IMR-90 (cell line): ENCODE measurements at regions not wholly inside any gene's neighbourhood (a gene's known extent, or its start where the extent isn't known, plus 50 kb on each side); places are given as distances from the start of the nearest gene placed in this dataset.

Experiments
- ATAC-seq: fragments of 200-7000 bp; cut with Tn5 transposase; 2 replicates; pipeline ENCODE4 v1.9.1; 2020; ENCODE audit warnings: low read depth, mild to moderate bottlenecking, moderate library complexity
- BruUV-seq: library from RNA; stranded (reverse); fragments of 400-500 nt; replicated peaks from 2 replicates; lab custom pipeline; 2021; lab: Mats Ljungman, UMichigan
- CTCF ChIA-PET: fragments of 300-600 bp; formaldehyde crosslinking; extraction: SDS; loops from one replicate; lab custom pipeline; 2021; ENCODE audit warnings: antibody characterized with exemption; lab: Yijun Ruan, JAX
- POLR2A ChIA-PET: fragments of 300-600 bp; sonication (Branson Sonifier 250); formaldehyde crosslinking; loops from one replicate; lab custom pipeline; 2022; ENCODE audit warnings: antibody characterized with exemption; ENCODE audit not compliant: unreplicated experiment; lab: Charles Lee
- DNase-seq: peaks from one replicate; pipeline ENCODE4 v3.0.0; 2013
- H2AFZ ChIP-seq: replicated peaks from 2 replicates; pipeline ENCODE3; 2013; ENCODE audit warnings: low read length, mild to moderate bottlenecking; ENCODE audit not compliant: poor library complexity
- H2AK5ac ChIP-seq: 2 replicates; pipeline ENCODE4 v1.6.1; 2013; ENCODE audit warnings: low read depth, low read length, inconsistent platforms
- H2AK9ac ChIP-seq: replicated peaks from 2 replicates; pipeline ENCODE3; 2013; ENCODE audit warnings: mild to moderate bottlenecking, low read depth, low read length, moderate library complexity; ENCODE audit not compliant: poor library complexity
- H2BK120ac ChIP-seq: 2 replicates; pipeline ENCODE4 v1.6.1; 2013; ENCODE audit warnings: low read depth, low read length, inconsistent platforms
- H2BK15ac ChIP-seq: 3 replicates; pipeline ENCODE4 v1.6.1; 2013; ENCODE audit warnings: low read depth, low read length, inconsistent platforms
- H2BK20ac ChIP-seq: 2 replicates; pipeline ENCODE4 v1.6.1; 2013; ENCODE audit warnings: low read depth, mild to moderate bottlenecking, inconsistent platforms, low read length, moderate library complexity
- H2BK5ac ChIP-seq: 2 replicates; pipeline ENCODE4 v1.6.1; 2013; ENCODE audit warnings: mild to moderate bottlenecking, low read depth, low read length, inconsistent platforms; ENCODE audit not compliant: poor library complexity, severe bottlenecking
- H3K14ac ChIP-seq: replicated peaks from 2 replicates; pipeline ENCODE4 v1.6.1; 2013; ENCODE audit warnings: low read depth, low read length, inconsistent platforms
- H3K18ac ChIP-seq: 2 replicates; pipeline ENCODE4 v1.6.1; 2013; ENCODE audit warnings: low read depth, low read length, control low read depth
- H3K23ac ChIP-seq: 2 replicates; pipeline ENCODE4 v1.6.1; 2013; ENCODE audit warnings: low read depth, low read length, inconsistent platforms
- H3K27ac ChIP-seq: 2 replicates; pipeline ENCODE4 v1.5.1; 2013; ENCODE audit warnings: mild to moderate bottlenecking, control low read depth, low read length; ENCODE audit not compliant: insufficient read depth
- H3K27me3 ChIP-seq: 2 replicates; pipeline ENCODE4 v1.6.1; 2013; ENCODE audit warnings: low read length; ENCODE audit not compliant: control insufficient read depth, insufficient read depth
- H3K36me3 ChIP-seq: 2 replicates; pipeline ENCODE4 v1.6.1; 2013; ENCODE audit warnings: low read length, mixed read lengths; ENCODE audit not compliant: control insufficient read depth, insufficient read depth
- H3K4ac ChIP-seq: 2 replicates; pipeline ENCODE4 v1.6.1; 2013; ENCODE audit warnings: low read depth, low read length, inconsistent platforms
- H3K4me1 ChIP-seq: 2 replicates; pipeline ENCODE4 v1.6.1; 2013; ENCODE audit warnings: low read length, mixed read lengths; ENCODE audit not compliant: control insufficient read depth, insufficient read depth
- H3K4me2 ChIP-seq: 2 replicates; pipeline ENCODE4 v1.6.1; 2013; ENCODE audit warnings: low read depth, mild to moderate bottlenecking, control low read depth, low read length, moderate library complexity
- H3K4me3 ChIP-seq: 2 replicates; pipeline ENCODE4 v1.5.1; 2013; ENCODE audit warnings: low read depth, mild to moderate bottlenecking, control low read depth, low read length, moderate library complexity; ENCODE audit not compliant: insufficient read depth
- H3K56ac ChIP-seq: 2 replicates; pipeline ENCODE4 v1.6.1; 2013; ENCODE audit warnings: low read length, inconsistent platforms; ENCODE audit not compliant: insufficient read depth; ENCODE audit errors: extremely low read depth
- H3K79me1 ChIP-seq, 2 experiments: 2 replicates each; pipeline ENCODE4 v1.6.1; 2013; ENCODE audit warnings: low read length in 2 of 2, inconsistent platforms in 1 of 2, low read depth in 1 of 2
- H3K9ac ChIP-seq: 2 replicates; pipeline ENCODE4 v1.6.1; 2013; ENCODE audit warnings: low read depth, low read length, control low read depth
- H3K9me1 ChIP-seq: 2 replicates; pipeline ENCODE4 v1.6.1; 2013; ENCODE audit warnings: low read length, inconsistent platforms; ENCODE audit not compliant: insufficient read depth
- H3K9me3 ChIP-seq: 2 replicates; pipeline ENCODE4 v1.6.1; 2013; ENCODE audit warnings: low read length; ENCODE audit not compliant: control insufficient read depth, insufficient read depth
- H4K20me1 ChIP-seq: 2 replicates; pipeline ENCODE4 v1.6.1; 2013; ENCODE audit warnings: low read length, inconsistent platforms; ENCODE audit not compliant: insufficient read depth
- H4K5ac ChIP-seq: 2 replicates; pipeline ENCODE4 v1.6.1; 2013; ENCODE audit warnings: mild to moderate bottlenecking, low read depth, low read length, control low read depth
- H4K8ac ChIP-seq, 2 experiments: 2 replicates each; pipeline ENCODE4 v1.6.1; 2013; ENCODE audit warnings: low read depth in 2 of 2, low read length in 2 of 2, control low read depth in 1 of 2, inconsistent platforms in 1 of 2
- H4K91ac ChIP-seq: 2 replicates; pipeline ENCODE4 v1.6.1; 2013; ENCODE audit warnings: low read depth, low read length, inconsistent platforms; ENCODE audit not compliant: insufficient read depth
- CEBPB ChIP-seq: IDR thresholded peaks from 2 replicates; pipeline ENCODE4 v1.6.1; 2012; ENCODE audit warnings: low read depth, low read length, improper control_type of control experiment
- CHD1 ChIP-seq: IDR thresholded peaks from 2 replicates; pipeline ENCODE4 v1.6.1; 2012; ENCODE audit warnings: low read depth, low read length, improper control_type of control experiment
- MAFK ChIP-seq: IDR thresholded peaks from 2 replicates; pipeline ENCODE4 v1.6.1; 2012; ENCODE audit warnings: low read depth, low read length, improper control_type of control experiment
- MAZ ChIP-seq: IDR thresholded peaks from 2 replicates; pipeline ENCODE4 v1.6.1; 2012; ENCODE audit warnings: low read depth, mild to moderate bottlenecking, low read length, improper control_type of control experiment, moderate library complexity, borderline replicate concordance
- MXI1 ChIP-seq: IDR thresholded peaks from 2 replicates; pipeline ENCODE4 v1.6.1; 2012; ENCODE audit warnings: low read depth, mild to moderate bottlenecking, low read length, moderate library complexity, borderline replicate concordance
- NFE2L2 ChIP-seq: fragments of 150-350 bp; IDR thresholded peaks from 2 replicates; pipeline ENCODE4 v1.6.1; 2016; ENCODE audit warnings: low read depth, mild to moderate bottlenecking, low read length
- POLR2A ChIP-seq: IDR thresholded peaks from 2 replicates; pipeline ENCODE4 v1.6.1; 2012; ENCODE audit warnings: mild to moderate bottlenecking, low read depth, low read length
- RAD21 ChIP-seq: IDR thresholded peaks from 2 replicates; pipeline ENCODE4 v1.6.1; 2012; ENCODE audit warnings: low read length, improper control_type of control experiment
- RCOR1 ChIP-seq: IDR thresholded peaks from 2 replicates; pipeline ENCODE4 v1.6.1; 2012; ENCODE audit warnings: mild to moderate bottlenecking, low read length, improper control_type of control experiment; ENCODE audit not compliant: insufficient replicate concordance
- RFX5 ChIP-seq: IDR thresholded peaks from 2 replicates; pipeline ENCODE4 v1.8.0; 2012; ENCODE audit warnings: low read depth, mild to moderate bottlenecking, low read length, moderate library complexity
- SMC3 ChIP-seq: fragments of 150-350 bp; IDR thresholded peaks from 2 replicates; pipeline ENCODE4 v1.6.1; 2016; ENCODE audit warnings: low read depth, mild to moderate bottlenecking, antibody characterized with exemption, low read length, moderate library complexity
- WGBS, 2 experiments: methylation state at CpG; one replicate each; pipeline versions ENCODE4 v1.1.5 to v1.1.7; 2013; ENCODE audit warnings: missing lambda C conversion rate in 2 of 2; ENCODE audit not compliant: insufficient read length in 1 of 2; ENCODE audit errors: extremely low coverage in 2 of 2; 5-methylcytosine and 5-hydroxymethylcytosine counted together
- dilution Hi-C: fragments of 300-500 bp; cut with HindIII; formaldehyde crosslinking; loops from one replicate; pipeline ENCODE4 v1.14.3; 2018; ENCODE audit warnings: low sequenced_read_pairs; ENCODE audit not compliant: unreplicated experiment
- in situ Hi-C: fragments of 300-500 bp; cut with MboI; formaldehyde crosslinking; loops from 3 replicates; pipeline ENCODE4 v1.14.3; 2019; ENCODE audit warnings: low sequenced_read_pairs, inconsistent platforms, mixed read lengths
- intact Hi-C: fragments of 100-400 bp; cut with micrococcal nuclease; formaldehyde crosslinking; loops from 2 replicates; pipeline ENCODE4 v1.10.0; 2022
- TF ChIP-seq, protein P1 (sequence below): conservative IDR thresholded peaks from 2 replicates; pipeline ENCODE4 v1.5.1; 2012; ENCODE audit warnings: mild to moderate bottlenecking, low read depth, low read length, improper control_type of control experiment
- TF ChIP-seq, protein P2 (sequence below): fragments of 150-350 bp; IDR thresholded peaks from 2 replicates; pipeline ENCODE4 v1.6.1; 2016; ENCODE audit warnings: low read depth, mild to moderate bottlenecking, low read length, moderate library complexity, borderline replicate concordance
- TF ChIP-seq, protein P3 (sequence below): fragments of 150-350 bp; IDR thresholded peaks from 2 replicates; pipeline ENCODE4 v1.6.1; 2017; ENCODE audit warnings: mild to moderate bottlenecking, antibody characterized with exemption, low read length, low read depth

DNA sequence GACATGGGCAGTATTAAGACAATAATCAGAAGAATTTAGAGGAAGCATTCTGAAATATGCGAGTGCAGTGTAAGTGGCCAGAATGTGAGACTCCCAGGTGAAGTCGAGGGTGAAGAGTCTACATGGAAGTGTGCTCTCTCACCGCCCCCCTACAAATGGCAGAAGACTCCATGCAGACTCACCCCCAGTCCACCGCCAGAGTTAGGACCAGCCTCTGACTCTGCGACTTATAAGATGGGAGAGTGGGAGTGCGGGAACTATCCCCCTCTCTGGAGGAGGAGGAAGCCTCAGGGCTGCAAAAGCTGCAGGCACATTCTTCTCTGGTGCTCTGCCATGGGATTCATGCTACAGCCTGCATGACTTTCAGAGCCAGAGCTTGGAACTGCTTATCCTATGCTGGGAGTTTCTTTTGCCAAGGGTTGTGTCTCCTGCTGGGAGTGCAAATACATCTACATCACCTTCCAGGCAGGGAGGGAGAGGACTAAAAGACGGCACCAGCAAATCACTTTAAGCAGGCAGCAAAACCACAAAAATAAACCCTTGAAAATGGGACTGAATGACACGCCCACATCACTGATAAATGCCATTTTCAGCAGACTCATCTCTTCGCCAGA, 206.7 kb upstream of the SULF2 start:
- dilution Hi-C loops: no loop called here
- no peak overlapping the region for H4K91ac ChIP-seq
- intact Hi-C loops: no loop called here
- H3K27me3 ChIP-seq: peaks cover 6% of the 10 kb centered on the region; the same call in 1 of the 2 replicates
- H2BK15ac ChIP-seq: no peak overlapping the region
- DNase-seq (no peak), ATAC-seq (no peak)
- H3K9ac ChIP-seq: no peak overlapping the region
- no peak overlapping the region for H3K4me2 ChIP-seq
- no peak overlapping the region for H3K14ac ChIP-seq
- ChIA-PET POLR2A (no interaction called here), CTCF (no interaction called here)
- no peak overlapping the region for H2AK5ac ChIP-seq
- no peaks in the 10 kb centered on the region for H4K20me1 ChIP-seq
- H3K56ac ChIP-seq: no peak overlapping the region
- H3K18ac ChIP-seq: no peak overlapping the region
- no peak overlapping the region for H2BK120ac ChIP-seq
- H3K4ac ChIP-seq: no peak overlapping the region
- no peak overlapping the region for H3K23ac ChIP-seq
- peaks cover 6% of the 10 kb centered on the region; the same call in 1 of the 2 replicates for H3K9me3 ChIP-seq
- H3K27ac ChIP-seq: no peak overlapping the region
- no peaks in the 10 kb centered on the region for H3K9me1 ChIP-seq
- H2BK5ac ChIP-seq: no peak overlapping the region
- no peak overlapping the region for H3K4me3 ChIP-seq
- no peak overlapping the region for H2BK20ac ChIP-seq
- no peak overlapping the region for H2AFZ ChIP-seq
- H2AK9ac ChIP-seq: no peak overlapping the region
- in situ Hi-C loops: no loop called here
- 20% methylated on average over 1 of the region's 9 CpGs; no CpG with 5 or more reads in 1 of the 2 experiments for WGBS, 2 experiments
- no peak overlapping the region for H4K5ac ChIP-seq
- no peaks in the 10 kb centered on the region for H3K36me3 ChIP-seq
- no peak for TF ChIP-seq CEBPB
- no peak for TF ChIP-seq RFX5
- no peak for TF ChIP-seq MAZ
- TF ChIP-seq NFE2L2: no peak
- TF ChIP-seq MAFK: no peak
- no peak for TF ChIP-seq RCOR1
- TF ChIP-seq POLR2A: no peak
- TF ChIP-seq MXI1: no peak
- TF ChIP-seq, protein P1, sequence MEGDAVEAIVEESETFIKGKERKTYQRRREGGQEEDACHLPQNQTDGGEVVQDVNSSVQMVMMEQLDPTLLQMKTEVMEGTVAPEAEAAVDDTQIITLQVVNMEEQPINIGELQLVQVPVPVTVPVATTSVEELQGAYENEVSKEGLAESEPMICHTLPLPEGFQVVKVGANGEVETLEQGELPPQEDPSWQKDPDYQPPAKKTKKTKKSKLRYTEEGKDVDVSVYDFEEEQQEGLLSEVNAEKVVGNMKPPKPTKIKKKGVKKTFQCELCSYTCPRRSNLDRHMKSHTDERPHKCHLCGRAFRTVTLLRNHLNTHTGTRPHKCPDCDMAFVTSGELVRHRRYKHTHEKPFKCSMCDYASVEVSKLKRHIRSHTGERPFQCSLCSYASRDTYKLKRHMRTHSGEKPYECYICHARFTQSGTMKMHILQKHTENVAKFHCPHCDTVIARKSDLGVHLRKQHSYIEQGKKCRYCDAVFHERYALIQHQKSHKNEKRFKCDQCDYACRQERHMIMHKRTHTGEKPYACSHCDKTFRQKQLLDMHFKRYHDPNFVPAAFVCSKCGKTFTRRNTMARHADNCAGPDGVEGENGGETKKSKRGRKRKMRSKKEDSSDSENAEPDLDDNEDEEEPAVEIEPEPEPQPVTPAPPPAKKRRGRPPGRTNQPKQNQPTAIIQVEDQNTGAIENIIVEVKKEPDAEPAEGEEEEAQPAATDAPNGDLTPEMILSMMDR: no peak
- TF ChIP-seq SMC3: no peak
- TF ChIP-seq CHD1: no peak
- TF ChIP-seq RAD21: no peak
- TF ChIP-seq, protein P2, sequence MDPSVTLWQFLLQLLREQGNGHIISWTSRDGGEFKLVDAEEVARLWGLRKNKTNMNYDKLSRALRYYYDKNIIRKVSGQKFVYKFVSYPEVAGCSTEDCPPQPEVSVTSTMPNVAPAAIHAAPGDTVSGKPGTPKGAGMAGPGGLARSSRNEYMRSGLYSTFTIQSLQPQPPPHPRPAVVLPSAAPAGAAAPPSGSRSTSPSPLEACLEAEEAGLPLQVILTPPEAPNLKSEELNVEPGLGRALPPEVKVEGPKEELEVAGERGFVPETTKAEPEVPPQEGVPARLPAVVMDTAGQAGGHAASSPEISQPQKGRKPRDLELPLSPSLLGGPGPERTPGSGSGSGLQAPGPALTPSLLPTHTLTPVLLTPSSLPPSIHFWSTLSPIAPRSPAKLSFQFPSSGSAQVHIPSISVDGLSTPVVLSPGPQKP: no peak
- TF ChIP-seq, protein P3, sequence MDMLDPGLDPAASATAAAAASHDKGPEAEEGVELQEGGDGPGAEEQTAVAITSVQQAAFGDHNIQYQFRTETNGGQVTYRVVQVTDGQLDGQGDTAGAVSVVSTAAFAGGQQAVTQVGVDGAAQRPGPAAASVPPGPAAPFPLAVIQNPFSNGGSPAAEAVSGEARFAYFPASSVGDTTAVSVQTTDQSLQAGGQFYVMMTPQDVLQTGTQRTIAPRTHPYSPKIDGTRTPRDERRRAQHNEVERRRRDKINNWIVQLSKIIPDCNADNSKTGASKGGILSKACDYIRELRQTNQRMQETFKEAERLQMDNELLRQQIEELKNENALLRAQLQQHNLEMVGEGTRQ: no peak
- H3K4me1 ChIP-seq: no peaks in the 10 kb centered on the region
- no peaks in the 10 kb centered on the region for H3K79me1 ChIP-seq
- no peak overlapping the region for H4K8ac ChIP-seq
- no TSS peak for BruUV-seq
